ENCODE measurements at regions not wholly inside any gene's neighbourhood (a gene's known extent, or its start where the extent isn't known, plus 50 kb on each side); places are given as distances from the start of the nearest gene placed in this dataset.

DNA sequence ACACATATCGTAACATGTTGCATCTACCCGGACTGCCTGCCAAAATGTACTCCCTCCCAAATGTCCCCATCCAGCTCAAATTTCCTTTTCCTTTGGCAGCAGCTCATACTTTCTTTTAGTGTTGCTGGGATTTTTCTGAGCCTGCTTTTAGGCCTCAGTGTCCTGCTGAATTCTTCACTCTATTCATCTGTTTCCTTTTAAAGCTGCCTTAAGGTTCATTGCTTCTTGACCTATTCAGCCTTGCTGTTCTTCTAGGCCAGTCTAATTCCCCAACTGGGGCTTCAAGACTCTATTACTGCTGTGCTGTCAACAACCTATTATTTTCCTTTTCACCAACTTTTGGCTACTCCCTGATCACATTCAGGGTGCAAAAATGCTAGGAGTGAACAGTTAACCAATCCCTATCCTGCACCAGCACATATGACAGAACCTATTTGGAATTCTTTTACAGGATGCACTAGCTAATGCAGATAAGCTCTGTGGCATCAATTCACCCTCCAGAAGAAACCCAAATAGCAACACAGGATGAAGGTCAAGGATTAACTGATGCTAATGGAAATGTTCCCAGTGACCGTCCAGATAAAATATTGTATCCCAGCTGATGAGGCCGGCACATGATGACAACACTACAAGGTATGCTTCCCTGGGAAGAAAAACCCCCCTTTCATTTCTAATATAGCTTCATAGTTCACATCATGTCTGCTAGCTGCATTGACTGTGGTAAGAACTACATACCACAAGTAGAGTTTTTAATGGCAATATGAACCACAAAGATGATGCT is 114.7 kb upstream of the TTC29 start:
- no peak for TF ChIP-seq EZH2 (IDR thresholded peaks at IDR 0.05)
- TF ChIP-seq POLR2AphosphoS5 (IDR thresholded peaks at IDR 0.05; ENCODE audit: borderline replicate concordance, low read depth, low read length): no peak
